HUES6 (cell line): ENCODE measurements at regions not wholly inside any gene's neighbourhood (a gene's known extent, or its start where the extent isn't known, plus 50 kb on each side); places are given as distances from the start of the nearest gene placed in this dataset.

Experiments used
- H3K27ac ChIP-seq: 2 replicates; pipeline ENCODE4 v1.7.0; 2013; ENCODE audit warnings: low read depth, mild to moderate bottlenecking, low read length, inconsistent platforms
- H3K27me3 ChIP-seq: 2 replicates; pipeline ENCODE4 v1.6.1; 2013; ENCODE audit warnings: low read length; ENCODE audit not compliant: control insufficient read depth, insufficient read depth
- H3K36me3 ChIP-seq: 2 replicates; pipeline ENCODE4 v1.6.1; 2013; ENCODE audit warnings: low read length; ENCODE audit not compliant: control insufficient read depth, insufficient read depth
- H3K4me1 ChIP-seq: 2 replicates; pipeline ENCODE4 v1.6.1; 2013; ENCODE audit warnings: low read length; ENCODE audit not compliant: control insufficient read depth, insufficient read depth
- H3K4me3 ChIP-seq: 2 replicates; pipeline ENCODE4 v1.5.1; 2013; ENCODE audit warnings: low read depth, low read length
- H3K9ac ChIP-seq: one replicate; pipeline ENCODE4 v1.6.1; 2013; ENCODE audit warnings: mild to moderate bottlenecking, low read length
- H3K9me3 ChIP-seq: 2 replicates; pipeline ENCODE4 v1.6.1; 2013; ENCODE audit warnings: low read depth, low read length; ENCODE audit not compliant: control insufficient read depth, insufficient read depth

GRCh38 chr4:10760086-10760485 lies 75.5 kb upstream of the CLNK start:
- H3K4me3 ChIP-seq, result no peak overlapping the region
- H3K36me3 ChIP-seq, result no peaks in the 10 kb centered on the region
- H3K27me3 ChIP-seq, result no peaks in the 10 kb centered on the region
- no peaks in the 10 kb centered on the region for H3K9me3 ChIP-seq
- no peak overlapping the region for H3K9ac ChIP-seq
- H3K27ac ChIP-seq, result no peak overlapping the region
- no peaks in the 10 kb centered on the region; the same call in 1 of the 2 replicates for H3K4me1 ChIP-seq

DNA sequence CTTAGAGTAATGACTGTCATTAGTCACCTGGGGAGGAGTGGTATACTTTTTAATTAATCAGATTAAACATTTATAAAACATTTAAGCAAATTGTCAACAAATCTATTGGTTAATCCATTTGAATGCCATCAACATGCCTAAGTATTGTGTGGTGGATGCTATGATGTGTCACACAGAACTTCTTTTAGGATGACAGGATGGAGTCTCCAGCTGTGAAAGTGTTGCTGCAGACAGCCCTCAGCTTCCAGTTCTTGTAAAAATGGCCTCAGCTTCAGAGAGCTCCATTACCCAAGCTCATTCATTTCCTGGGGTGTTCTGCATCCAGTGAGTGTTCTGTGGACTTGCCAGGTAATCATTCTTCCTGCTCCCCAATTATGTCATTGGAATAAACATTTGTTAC lies 74.3 kb upstream of the CLNK start:
- Histone ChIP-seq H3K4me1 (no peaks in the 10 kb centered on the region; the same call in 1 of the 2 replicates), H3K36me3 (no peaks in the 10 kb centered on the region), H3K9me3 (no peaks in the 10 kb centered on the region), H3K9ac (no peak overlapping the region), H3K4me3 (no peak overlapping the region), H3K27ac (no peak overlapping the region), H3K27me3 (no peaks in the 10 kb centered on the region)

DNA sequence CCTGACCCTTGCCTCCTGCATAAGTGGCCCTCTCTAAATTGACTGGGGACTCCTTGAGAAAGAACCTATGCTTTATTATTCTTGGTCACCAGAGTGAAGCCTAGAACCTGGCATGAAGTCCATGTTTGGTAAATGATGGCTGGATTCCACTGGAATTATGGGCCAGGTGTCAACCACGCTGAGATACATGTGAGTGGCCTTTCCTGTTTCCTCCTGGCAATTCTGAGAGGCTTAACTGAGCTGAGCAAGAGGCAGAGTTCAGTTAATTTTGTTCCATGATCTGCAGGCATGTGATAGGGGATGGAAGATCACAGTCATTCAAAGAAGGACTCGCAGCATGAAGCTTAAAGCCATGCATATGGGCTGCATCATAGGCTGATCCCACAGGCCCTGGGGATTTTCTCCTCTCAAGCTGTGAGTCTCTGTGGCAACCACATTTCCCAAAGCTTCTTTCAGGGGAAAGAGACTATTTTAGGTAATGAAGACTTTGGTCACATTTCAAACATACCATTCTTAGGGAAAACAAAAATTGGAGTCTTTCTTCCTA lies 69.4 kb upstream of the CLNK start:
- no peak overlapping the region for H3K27ac ChIP-seq
- H3K9ac ChIP-seq, result no peak overlapping the region
- H3K4me1 ChIP-seq, result no peaks in the 10 kb centered on the region
- no peaks in the 10 kb centered on the region for H3K9me3 ChIP-seq
- no peaks in the 10 kb centered on the region for H3K27me3 ChIP-seq
- H3K36me3 ChIP-seq, result no peaks in the 10 kb centered on the region
- no peak overlapping the region for H3K4me3 ChIP-seq

- H3K27ac ChIP-seq, result no peak overlapping the region
- no peak overlapping the region for H3K4me3 ChIP-seq
- no peak overlapping the region for H3K9ac ChIP-seq
- H3K27me3 ChIP-seq, result no peaks in the 10 kb centered on the region
- no peaks in the 10 kb centered on the region for H3K9me3 ChIP-seq
- no peaks in the 10 kb centered on the region for H3K36me3 ChIP-seq
- no peaks in the 10 kb centered on the region for H3K4me1 ChIP-seq
Observed at GRCh38 chr4:10753336-10753735, 68.8 kb upstream of the CLNK start.

DNA sequence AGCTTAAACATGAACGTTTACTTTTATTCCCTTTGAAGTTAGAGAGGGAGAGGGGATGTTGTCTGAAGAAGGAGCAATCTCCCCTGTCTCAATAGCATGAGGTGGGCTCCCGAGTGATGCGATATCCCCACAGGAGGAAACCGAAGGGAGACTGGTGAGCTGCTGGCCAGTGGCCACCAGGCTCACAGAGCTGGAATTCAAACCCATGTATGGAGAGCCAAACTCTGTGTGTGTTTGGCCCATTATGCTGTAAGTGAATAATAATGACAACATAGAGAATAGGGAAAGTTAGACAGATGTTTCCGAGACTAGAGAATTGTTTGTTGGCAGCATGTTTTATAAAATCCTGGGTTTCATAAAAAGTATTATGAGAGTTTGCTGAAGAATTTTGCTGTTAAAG lies 66.1 kb upstream of the CLNK start:
- Histone ChIP-seq H3K36me3 (no peaks in the 10 kb centered on the region), H3K4me1 (no peaks in the 10 kb centered on the region), H3K27me3 (no peaks in the 10 kb centered on the region), H3K4me3 (no peak overlapping the region), H3K9ac (no peak overlapping the region), H3K27ac (no peak overlapping the region), H3K9me3 (no peaks in the 10 kb centered on the region)

DNA sequence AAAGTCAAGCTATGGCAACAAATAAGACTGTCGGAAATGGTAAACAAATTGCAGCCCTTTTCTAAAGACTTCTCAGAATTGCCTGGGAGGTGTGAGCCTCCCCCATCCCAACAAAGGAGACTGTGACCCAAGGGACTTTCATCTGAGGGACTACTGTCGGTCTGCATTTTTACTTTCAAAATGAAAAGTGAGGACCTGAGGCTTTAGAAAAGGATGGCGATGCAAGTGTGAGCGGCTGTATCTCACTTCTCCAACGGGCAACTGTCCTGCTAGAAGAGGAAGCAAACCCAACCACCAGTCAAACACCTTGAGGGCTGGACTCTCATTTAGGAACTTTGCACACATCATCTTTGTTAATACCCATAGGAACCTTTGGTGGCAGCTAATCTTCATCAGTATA lies 62.6 kb upstream of the CLNK start:
- Histone ChIP-seq H3K9ac (no peak overlapping the region), H3K36me3 (no peaks in the 10 kb centered on the region), H3K27ac (no peak overlapping the region), H3K27me3 (no peaks in the 10 kb centered on the region), H3K4me1 (no peaks in the 10 kb centered on the region), H3K4me3 (no peak overlapping the region), H3K9me3 (no peaks in the 10 kb centered on the region)

DNA sequence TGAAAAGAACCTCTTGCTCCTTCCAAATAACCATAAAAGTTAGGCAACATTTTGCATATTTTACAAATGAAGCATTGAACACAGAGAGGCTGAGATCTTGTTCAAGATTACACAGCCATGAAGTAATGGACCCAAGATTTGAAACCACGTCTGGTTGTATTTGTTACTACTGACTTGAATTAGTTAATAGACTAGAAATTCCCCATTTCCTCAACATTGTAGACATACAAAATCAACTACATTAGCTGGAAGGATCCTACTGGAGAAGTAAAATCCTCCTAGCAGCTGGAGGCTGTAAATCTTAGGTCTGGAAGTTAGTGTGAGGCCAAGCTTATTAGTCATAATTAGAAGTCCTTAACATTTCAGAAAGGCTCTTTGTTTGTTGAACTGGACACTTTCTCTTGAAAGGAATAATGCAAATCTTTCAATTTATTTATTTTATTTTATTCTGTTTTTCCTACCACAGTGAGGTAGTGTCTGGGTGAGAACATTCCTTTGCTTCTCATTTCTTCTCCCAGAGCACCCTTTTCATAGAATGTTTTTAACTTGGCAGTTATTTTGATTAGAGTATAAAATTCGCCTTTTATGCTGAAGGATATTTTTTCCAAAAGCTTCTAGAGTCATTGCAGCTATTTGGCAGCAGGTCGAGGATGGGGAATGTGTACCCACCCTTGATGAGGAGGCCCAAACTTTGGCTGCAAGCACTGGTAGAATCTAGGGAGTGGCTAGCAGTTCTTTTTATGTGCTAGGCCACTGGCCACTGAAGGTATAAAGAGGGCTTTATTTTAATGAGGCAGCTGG lies 62.0 kb upstream of the CLNK start:
- no peaks in the 10 kb centered on the region for H3K9me3 ChIP-seq
- H3K27me3 ChIP-seq, result no peaks in the 10 kb centered on the region
- H3K4me3 ChIP-seq, result no peak overlapping the region
- no peaks in the 10 kb centered on the region for H3K4me1 ChIP-seq
- H3K9ac ChIP-seq, result no peak overlapping the region
- no peaks in the 10 kb centered on the region for H3K36me3 ChIP-seq
- no peak overlapping the region for H3K27ac ChIP-seq

- Histone ChIP-seq H3K36me3 (no peaks in the 10 kb centered on the region), H3K9ac (no peak overlapping the region), H3K27me3 (no peaks in the 10 kb centered on the region), H3K27ac (no peak overlapping the region), H3K4me3 (no peak overlapping the region), H3K4me1 (peaks cover 3% of the 10 kb centered on the region; the same call in 1 of the 2 replicates), H3K9me3 (no peaks in the 10 kb centered on the region)
Observed at GRCh38 chr4:10743357-10743756, 58.8 kb upstream of the CLNK start.

- Histone ChIP-seq H3K4me1 (peaks cover 3% of the 10 kb centered on the region; the same call in 1 of the 2 replicates), H3K36me3 (no peaks in the 10 kb centered on the region), H3K9me3 (no peaks in the 10 kb centered on the region), H3K4me3 (no peak overlapping the region), H3K27ac (no peak overlapping the region), H3K27me3 (no peaks in the 10 kb centered on the region), H3K9ac (no peak overlapping the region)
Observed at GRCh38 chr4:10741961-10742699, 57.6 kb upstream of the CLNK start.

GRCh38 chr4:10740891-10741620 lies 56.5 kb upstream of the CLNK start:
- no peaks in the 10 kb centered on the region for H3K27me3 ChIP-seq
- H3K9ac ChIP-seq, result no peak overlapping the region
- H3K9me3 ChIP-seq, result no peaks in the 10 kb centered on the region
- H3K4me3 ChIP-seq, result no peak overlapping the region
- H3K36me3 ChIP-seq, result no peaks in the 10 kb centered on the region
- no peak overlapping the region for H3K27ac ChIP-seq
- peaks cover 3% of the 10 kb centered on the region; the same call in 1 of the 2 replicates for H3K4me1 ChIP-seq
